Right lobe of liver (tissue), 6 donors: ENCODE measurements at regions not wholly inside any gene's neighbourhood (a gene's known extent, or its start where the extent isn't known, plus 50 kb on each side); places are given as distances from the start of the nearest gene placed in this dataset.

Experiments
- ATAC-seq, 4 donors: fragments of 200-7000 bp; cut with Tn5 transposase; one replicate each; pipeline ENCODE4 v1.9.1; 2020; ENCODE audit warnings: mild to moderate bottlenecking in 4 of 4, moderate library complexity in 4 of 4
- DNase-seq, 3 donors: peaks; one replicate each; pipeline ENCODE4 v3.0.0-alpha.2; 2020
- H3K27ac ChIP-seq, 3 donors: fragments of 200-600 bp; one replicate each; pipeline ENCODE4 v1.8.0; 2022
- H3K27me3 ChIP-seq, 2 donors: fragments of 200-600 bp; one replicate each; pipeline ENCODE4 v1.8.0; 2022
- H3K36me3 ChIP-seq, 4 donors: fragments of 200-600 bp; sonication (generic) in 1 of 4; one replicate each; pipeline versions ENCODE4 v1.5.1 to v1.8.0; 2017 to 2022; ENCODE audit warnings: control low read depth in 1 of 4
- H3K4me1 ChIP-seq, 4 donors: fragments of 200-600 bp; sonication (generic) in 1 of 4; one replicate each; pipeline versions ENCODE4 v1.5.1 to v1.8.0; 2017 to 2022; ENCODE audit warnings: control low read depth in 1 of 4
- H3K4me3 ChIP-seq, 3 donors: fragments of 200-600 bp; one replicate each; pipeline ENCODE4 v1.8.0; 2022
- H3K9me3 ChIP-seq, 4 donors: fragments of 200-600 bp; sonication (generic) in 1 of 4; one replicate each; pipeline versions ENCODE4 v1.5.1 to v1.8.0; 2017 to 2022; ENCODE audit warnings: control low read depth in 1 of 4
- POLR2A ChIP-seq: fragments of 450-650 bp; IDR thresholded peaks from one replicate; pipeline ENCODE4 v1.6.1; 2017; ENCODE audit warnings: antibody characterized with exemption, mild to moderate bottlenecking
- WGBS: methylation state at CpG from one replicate; pipeline ENCODE4 v1.1.6; 2018; ENCODE audit warnings: low coverage, low lambda C conversion rate; ENCODE audit not compliant: insufficient coverage; ENCODE audit errors: missing lambda C conversion rate; 5-methylcytosine and 5-hydroxymethylcytosine counted together
- intact Hi-C, 2 donors: fragments of 100-400 bp; cut with DNase I; formaldehyde crosslinking; loops; one replicate each; pipeline versions ENCODE4 v1.11.2 to v1.14.1; 2022
- TF ChIP-seq, protein P1 (sequence below), 4 donors: fragments of 200-600 bp in 3 of 4; fragments of 450-650 bp in 1 of 4; IDR thresholded peaks; one replicate each; pipeline versions ENCODE4 v1.5.1 to v1.8.0; 2016 to 2022; ENCODE audit warnings: antibody characterized with exemption in 4 of 4, mild to moderate bottlenecking in 2 of 4
- donor health status: DM: no; HTN: yes; CAD: no.
- donor health status: DM: no; HTN: no; CAD: no.
- donor health status: DM: no; HTN: no; CAD: no.
- donor health status: DM: no; HTN: yes; CAD: no.
- donor health status: DM: no; HTN: yes; CAD: no.

DNA sequence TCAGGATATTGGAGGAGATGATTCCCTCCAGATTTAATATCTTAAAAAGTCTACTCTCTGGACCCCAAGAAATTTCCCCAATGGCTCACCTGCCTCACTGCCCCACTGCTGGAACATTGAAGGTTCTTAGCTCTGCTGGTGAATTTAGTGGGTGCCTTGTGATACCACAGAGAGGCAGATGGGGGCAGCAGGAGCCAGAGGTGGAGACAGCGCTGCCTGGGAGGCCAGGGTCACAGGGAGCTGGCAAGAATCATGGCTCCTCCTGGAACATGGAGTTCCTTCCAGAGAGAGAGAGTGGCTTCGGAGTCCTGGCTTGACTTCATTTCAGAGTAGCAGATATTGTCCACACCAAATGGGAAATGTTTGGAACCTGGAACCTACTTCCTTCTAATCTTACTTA is 263.5 kb upstream of the CFAP20DC start:
- no CpG with 5 or more reads among the region's 2 CpGs for whole genome bisulfite sequencing

DNA sequence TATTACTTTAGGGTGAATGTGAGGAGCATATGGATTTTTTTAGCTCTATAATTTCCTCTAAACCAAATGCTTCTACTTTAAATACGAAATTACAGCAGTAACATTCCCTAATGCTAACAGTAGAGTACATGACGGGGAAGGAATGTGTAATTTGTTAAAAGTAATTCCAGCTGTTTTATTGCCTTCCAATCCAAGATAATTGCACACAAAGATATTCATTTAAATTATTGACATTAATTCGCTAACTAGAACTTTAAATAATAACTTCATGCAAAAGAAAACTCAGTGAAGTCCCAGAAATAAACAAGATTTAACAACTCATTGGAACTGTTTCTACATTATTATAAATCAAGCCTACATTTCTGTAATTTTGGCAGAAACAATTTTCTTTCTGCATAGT is 261.4 kb upstream of the CFAP20DC start:
- DNase-seq: no peak
- WGBS: 66% methylated on average over 3 of the region's 3 CpGs
- intact Hi-C loops: no loop called here
- TF ChIP-seq, protein P1, sequence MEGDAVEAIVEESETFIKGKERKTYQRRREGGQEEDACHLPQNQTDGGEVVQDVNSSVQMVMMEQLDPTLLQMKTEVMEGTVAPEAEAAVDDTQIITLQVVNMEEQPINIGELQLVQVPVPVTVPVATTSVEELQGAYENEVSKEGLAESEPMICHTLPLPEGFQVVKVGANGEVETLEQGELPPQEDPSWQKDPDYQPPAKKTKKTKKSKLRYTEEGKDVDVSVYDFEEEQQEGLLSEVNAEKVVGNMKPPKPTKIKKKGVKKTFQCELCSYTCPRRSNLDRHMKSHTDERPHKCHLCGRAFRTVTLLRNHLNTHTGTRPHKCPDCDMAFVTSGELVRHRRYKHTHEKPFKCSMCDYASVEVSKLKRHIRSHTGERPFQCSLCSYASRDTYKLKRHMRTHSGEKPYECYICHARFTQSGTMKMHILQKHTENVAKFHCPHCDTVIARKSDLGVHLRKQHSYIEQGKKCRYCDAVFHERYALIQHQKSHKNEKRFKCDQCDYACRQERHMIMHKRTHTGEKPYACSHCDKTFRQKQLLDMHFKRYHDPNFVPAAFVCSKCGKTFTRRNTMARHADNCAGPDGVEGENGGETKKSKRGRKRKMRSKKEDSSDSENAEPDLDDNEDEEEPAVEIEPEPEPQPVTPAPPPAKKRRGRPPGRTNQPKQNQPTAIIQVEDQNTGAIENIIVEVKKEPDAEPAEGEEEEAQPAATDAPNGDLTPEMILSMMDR (IDR thresholded peaks at IDR 0.05): no peak
- no peak for TF ChIP-seq POLR2A
- Histone ChIP-seq H3K27me3 (no peaks in the 10 kb centered on the region), H3K27ac (no peak overlapping the region), H3K4me1 (no peaks in the 10 kb centered on the region), H3K4me3 (no peak overlapping the region), H3K36me3 (no peaks in the 10 kb centered on the region), H3K9me3 (no peaks in the 10 kb centered on the region)
- no peak for ATAC-seq

More for the DNA sequence above, 263.5 kb upstream of the CFAP20DC start:
- H3K9me3 ChIP-seq: no peaks in the 10 kb centered on the region
- peak in 2 of 3 donors; percentile 45 to 60 for DNase-seq
- ATAC-seq: peak; percentile 87 to 93 (median 91)
- no peak overlapping the region for H3K27ac ChIP-seq
- H3K36me3 ChIP-seq: no peaks in the 10 kb centered on the region
- no peak overlapping the region for H3K4me3 ChIP-seq
- H3K27me3 ChIP-seq: no peaks in the 10 kb centered on the region
- no peaks in the 10 kb centered on the region for H3K4me1 ChIP-seq
- TF ChIP-seq, protein P1 (IDR thresholded peaks at IDR 0.05): peak; percentile 42 to 61 (median 52)
- TF ChIP-seq POLR2A: no peak
- intact Hi-C loops: no loop called here

DNA sequence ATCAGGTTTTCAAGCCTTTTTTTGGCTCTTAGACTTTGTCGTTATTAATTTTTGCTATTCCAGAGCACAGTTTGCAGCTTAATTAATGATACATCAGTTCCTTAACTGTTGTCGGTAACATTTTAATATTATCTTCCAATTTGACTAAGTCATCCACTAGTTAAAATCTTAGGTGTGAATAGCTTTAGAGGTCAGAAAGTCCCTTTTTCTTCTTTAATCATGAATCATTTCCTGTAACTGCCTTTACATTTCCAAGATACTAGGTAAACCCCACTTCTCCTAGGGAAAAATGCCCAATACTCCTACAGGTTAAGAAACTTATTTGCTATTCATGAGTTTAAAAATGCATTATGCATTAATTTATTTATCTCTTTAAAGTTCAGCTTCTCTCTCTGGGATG is 260.9 kb upstream of the CFAP20DC start:
- H3K4me3 ChIP-seq: no peak overlapping the region
- WGBS: 72% methylated on average over 2 of the region's 2 CpGs
- no peaks in the 10 kb centered on the region for H3K27me3 ChIP-seq
- no peaks in the 10 kb centered on the region for H3K36me3 ChIP-seq
- DNase-seq (no peak), ATAC-seq (no peak)
- no peaks in the 10 kb centered on the region for H3K4me1 ChIP-seq
- intact Hi-C loops: no loop called here
- H3K9me3 ChIP-seq: no peaks in the 10 kb centered on the region
- TF ChIP-seq POLR2A: no peak
- TF ChIP-seq, protein P1 (IDR thresholded peaks at IDR 0.05): no peak
- H3K27ac ChIP-seq: no peak overlapping the region

DNA sequence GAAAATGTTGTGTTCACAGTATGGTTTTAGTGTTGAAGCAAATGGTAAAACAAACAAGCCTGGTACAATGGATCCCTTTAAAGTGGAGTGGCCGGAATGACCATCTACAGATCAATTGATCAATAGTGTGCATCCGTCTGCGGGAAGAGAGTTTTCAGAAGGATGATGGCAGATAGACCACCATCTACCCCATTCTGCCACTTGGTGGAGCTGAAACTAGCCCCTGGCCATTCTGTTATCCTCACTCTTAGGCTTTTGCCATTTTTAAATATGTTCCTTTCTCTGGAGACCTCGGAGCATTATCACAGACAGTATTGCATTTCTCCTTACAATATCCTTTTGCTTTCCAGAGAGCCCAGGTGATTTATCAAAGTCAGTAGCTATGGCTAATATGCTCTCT is 258.9 kb upstream of the CFAP20DC start:
- ATAC-seq: no peak
- Histone ChIP-seq H3K9me3 (no peaks in the 10 kb centered on the region), H3K4me3 (no peak overlapping the region), H3K27ac (no peak overlapping the region), H3K27me3 (no peaks in the 10 kb centered on the region), H3K4me1 (no peaks in the 10 kb centered on the region), H3K36me3 (no peaks in the 10 kb centered on the region)
- no peak for DNase-seq
- intact Hi-C loops: no loop called here
- TF ChIP-seq POLR2A: no peak
- TF ChIP-seq, protein P1 (IDR thresholded peaks at IDR 0.05): no peak
- WGBS: 45% methylated on average over 4 of the region's 4 CpGs

DNA sequence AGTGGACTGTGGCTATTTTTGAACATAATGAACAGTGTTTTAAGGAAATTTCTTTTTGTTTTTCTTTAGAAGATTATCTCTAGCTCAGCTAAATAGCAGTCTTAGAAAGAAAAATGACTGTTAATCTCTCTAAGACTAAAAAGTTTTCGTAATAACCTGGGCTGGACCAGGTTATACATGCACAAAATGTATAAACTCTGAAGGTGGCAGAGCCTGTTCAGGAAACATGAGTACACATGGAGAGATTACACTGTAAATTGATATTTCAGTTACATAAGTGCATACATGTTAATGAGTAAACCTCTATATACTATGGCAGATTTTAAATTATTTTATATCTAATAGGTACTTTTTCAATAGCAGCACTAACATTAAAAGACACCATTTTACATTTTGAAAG is 258.2 kb upstream of the CFAP20DC start:
- no peak for DNase-seq
- H3K36me3 ChIP-seq: no peaks in the 10 kb centered on the region
- ATAC-seq: no peak
- no peaks in the 10 kb centered on the region for H3K4me1 ChIP-seq
- intact Hi-C loops: no loop called here
- H3K27me3 ChIP-seq: no peaks in the 10 kb centered on the region
- TF ChIP-seq, protein P1 (IDR thresholded peaks at IDR 0.05): no peak
- TF ChIP-seq POLR2A: no peak
- no peak overlapping the region for H3K4me3 ChIP-seq
- no peaks in the 10 kb centered on the region for H3K9me3 ChIP-seq
- WGBS: 60% methylated on average over 1 of the region's 1 CpG
- no peak overlapping the region for H3K27ac ChIP-seq
